KMS-11 (cell line): ENCODE measurements at regions not wholly inside any gene's neighbourhood (a gene's known extent, or its start where the extent isn't known, plus 50 kb on each side); places are given as distances from the start of the nearest gene placed in this dataset.

Source experiments
- H2AFZ ChIP-seq: fragments of 200-600 bp; sonication (generic); 2 replicates; pipeline ENCODE4 v1.6.1; 2016; ENCODE audit warnings: antibody characterized with exemption, mixed run types, low read depth
- H3K27ac ChIP-seq: fragments of 200-600 bp; sonication (generic); 2 replicates; pipeline ENCODE4 v1.6.1; 2016; ENCODE audit warnings: mild to moderate bottlenecking, mixed run types
- H3K27me3 ChIP-seq: fragments of 200-600 bp; sonication (generic); 2 replicates; pipeline ENCODE4 v1.6.1; 2017; ENCODE audit warnings: mild to moderate bottlenecking, low read depth, mixed run types, moderate library complexity; ENCODE audit not compliant: insufficient read depth
- H3K36me3 ChIP-seq: fragments of 200-600 bp; sonication (generic); 2 replicates; pipeline ENCODE4 v1.6.1; 2017; ENCODE audit warnings: mild to moderate bottlenecking, mixed run types; ENCODE audit not compliant: insufficient read depth
- H3K4me1 ChIP-seq: fragments of 200-600 bp; sonication (generic); 2 replicates; pipeline ENCODE4 v1.6.1; 2016; ENCODE audit warnings: mild to moderate bottlenecking, low read depth, mixed run types; ENCODE audit not compliant: poor library complexity, severe bottlenecking
- H3K4me2 ChIP-seq: fragments of 200-600 bp; sonication (generic); 2 replicates; pipeline ENCODE4 v1.7.0; 2016; ENCODE audit warnings: mild to moderate bottlenecking, mixed run types
- H3K4me3 ChIP-seq: fragments of 200-600 bp; sonication (generic); IDR thresholded peaks from 2 replicates; pipeline ENCODE4 v1.6.1; 2017; ENCODE audit warnings: low read depth, low read length, mixed read lengths; ENCODE audit not compliant: insufficient read depth
- H3K79me2 ChIP-seq: fragments of 200-600 bp; sonication (generic); 2 replicates; pipeline ENCODE4 v1.6.1; 2016; ENCODE audit warnings: low read depth, mixed run types; ENCODE audit not compliant: insufficient read depth
- H3K9ac ChIP-seq: fragments of 200-600 bp; sonication (generic); 2 replicates; pipeline ENCODE4 v1.6.1; 2016; ENCODE audit warnings: mild to moderate bottlenecking, mixed run types
- H4K20me1 ChIP-seq: fragments of 200-600 bp; sonication (generic); 2 replicates; pipeline ENCODE4 v1.6.1; 2016; ENCODE audit warnings: mild to moderate bottlenecking, mixed run types; ENCODE audit not compliant: insufficient read depth
- CTCF ChIP-seq: fragments of 200-600 bp; sonication (generic); conservative IDR thresholded peaks from 2 replicates; pipeline ENCODE4 v1.6.1; 2017; ENCODE audit warnings: low read depth, mild to moderate bottlenecking, antibody characterized with exemption, low read length, moderate library complexity, mixed read lengths

- Histone ChIP-seq H3K27ac (no peak overlapping the region), H4K20me1 (no peaks in the 10 kb centered on the region), H3K36me3 (no peaks in the 10 kb centered on the region), H3K4me2 (no peak overlapping the region), H3K9ac (no peak overlapping the region), H3K27me3 (no peaks in the 10 kb centered on the region), H3K79me2 (no peaks in the 10 kb centered on the region), H2AFZ (no peak overlapping the region), H3K4me3 (no peak overlapping the region), H3K4me1 (no peaks in the 10 kb centered on the region)
- no peak for TF ChIP-seq CTCF
Observed at GRCh38 chr5:164181604-164182003, 676.2 kb downstream of the MAT2B start.

GRCh38 chr5:164184158-164184557 is 678.7 kb downstream of the MAT2B start:
- H3K27me3 ChIP-seq: no peaks in the 10 kb centered on the region
- H3K9ac ChIP-seq: no peak overlapping the region
- no peaks in the 10 kb centered on the region for H4K20me1 ChIP-seq
- no peak overlapping the region for H3K4me3 ChIP-seq
- H3K79me2 ChIP-seq: no peaks in the 10 kb centered on the region
- no peak overlapping the region for H3K4me2 ChIP-seq
- no peaks in the 10 kb centered on the region for H3K4me1 ChIP-seq
- TF ChIP-seq CTCF: no peak
- no peaks in the 10 kb centered on the region for H3K36me3 ChIP-seq
- H3K27ac ChIP-seq: no peak overlapping the region
- H2AFZ ChIP-seq: no peak overlapping the region

GRCh38 chr5:164185000-164185399 is 679.6 kb downstream of the MAT2B start:
- Histone ChIP-seq H3K79me2 (no peaks in the 10 kb centered on the region), H2AFZ (no peak overlapping the region), H3K9ac (no peak overlapping the region), H4K20me1 (no peaks in the 10 kb centered on the region), H3K4me1 (no peaks in the 10 kb centered on the region), H3K27ac (no peak overlapping the region), H3K4me3 (no peak overlapping the region), H3K27me3 (no peaks in the 10 kb centered on the region), H3K4me2 (no peak overlapping the region), H3K36me3 (no peaks in the 10 kb centered on the region)
- TF ChIP-seq CTCF: no peak

GRCh38 chr5:164186550-164186949 is 681.1 kb downstream of the MAT2B start:
- Histone ChIP-seq H2AFZ (no peak overlapping the region), H3K4me3 (no peak overlapping the region), H3K4me2 (no peak overlapping the region), H3K79me2 (no peaks in the 10 kb centered on the region), H3K27me3 (no peaks in the 10 kb centered on the region), H3K36me3 (no peaks in the 10 kb centered on the region), H3K27ac (no peak overlapping the region), H3K9ac (no peak overlapping the region), H4K20me1 (no peaks in the 10 kb centered on the region), H3K4me1 (no peaks in the 10 kb centered on the region)
- no peak for TF ChIP-seq CTCF

GRCh38 chr5:164187785-164188184 is 682.4 kb downstream of the MAT2B start:
- no peak overlapping the region for H3K4me3 ChIP-seq
- H3K27ac ChIP-seq: no peak overlapping the region
- H3K9ac ChIP-seq: no peak overlapping the region
- H3K27me3 ChIP-seq: no peaks in the 10 kb centered on the region
- no peak overlapping the region for H2AFZ ChIP-seq
- H3K36me3 ChIP-seq: no peaks in the 10 kb centered on the region
- H3K4me2 ChIP-seq: no peak overlapping the region
- H3K79me2 ChIP-seq: no peaks in the 10 kb centered on the region
- H3K4me1 ChIP-seq: no peaks in the 10 kb centered on the region
- TF ChIP-seq CTCF: no peak
- H4K20me1 ChIP-seq: no peaks in the 10 kb centered on the region
